CD4-positive, alpha-beta T cell (primary cell): ENCODE measurements at regions not wholly inside any gene's neighbourhood (a gene's known extent, or its start where the extent isn't known, plus 50 kb on each side); places are given as distances from the start of the nearest gene placed in this dataset.

Experiments
- ATAC-seq: fragments of 200-7000 bp; cut with Tn5 transposase; one replicate; pipeline ENCODE4 v1.10.0; 2022; ENCODE audit warnings: mild to moderate bottlenecking; ENCODE audit not compliant: poor library complexity
- CTCF ChIA-PET: fragments of 350-600 bp; sonication (Branson Sonifier 250); formaldehyde crosslinking; loops from one replicate; lab custom pipeline; 2021; ENCODE audit warnings: antibody characterized with exemption, inconsistent platforms; lab: Charles Lee
- POLR2A ChIA-PET: fragments of 350-600 bp; sonication (Branson Sonifier 250); formaldehyde crosslinking; loops from one replicate; lab custom pipeline; 2021; ENCODE audit warnings: antibody characterized with exemption, inconsistent platforms; lab: Charles Lee
- DNase-seq, 14 experiments: peaks; one replicate each; pipeline ENCODE4 v3.0.0-alpha.2; 2013 to 2020; ENCODE audit warnings: mixed read lengths in 2 of 14
- H3K27ac ChIP-seq, 2 donors: one replicate each; pipeline versions ENCODE4 v1.5.1 to v1.7.0; 2013; ENCODE audit warnings: low read length in 2 of 2, low read depth in 1 of 2, mild to moderate bottlenecking in 1 of 2
- H3K27me3 ChIP-seq, 2 experiments: 1 replicate in 1 of 2; 2 replicates in 1 of 2; pipeline versions ENCODE4 v1.6.1 to v1.7.0; 2013; ENCODE audit warnings: low read length in 2 of 2, control low read depth in 1 of 2, mild to moderate bottlenecking in 1 of 2, moderate library complexity in 1 of 2; ENCODE audit not compliant: insufficient read depth in 2 of 2, control insufficient read depth in 1 of 2
- H3K36me3 ChIP-seq: one replicate; pipeline ENCODE4 v1.6.1; 2013; ENCODE audit warnings: low read length, control low read depth; ENCODE audit not compliant: insufficient read depth
- H3K4me1 ChIP-seq: one replicate; pipeline ENCODE4 v1.6.1; 2013; ENCODE audit warnings: low read length, control low read depth; ENCODE audit not compliant: insufficient read depth
- H3K4me3 ChIP-seq: one replicate; pipeline ENCODE4 v1.5.1; 2013; ENCODE audit warnings: mild to moderate bottlenecking, low read length, moderate library complexity
- H3K9me3 ChIP-seq, 2 experiments: 1 replicate in 1 of 2; 2 replicates in 1 of 2; pipeline versions ENCODE4 v1.6.1 to v1.7.0; 2013; ENCODE audit warnings: low read length in 2 of 2, mild to moderate bottlenecking in 2 of 2, control low read depth in 1 of 2, moderate library complexity in 1 of 2; ENCODE audit not compliant: control insufficient read depth in 1 of 2, insufficient read depth in 1 of 2
- H3K27ac Mint-ChIP-seq: one replicate; pipeline ENCODE4 v1.8.0; 2020; ENCODE audit warnings: mixed read lengths
- H3K27me3 Mint-ChIP-seq: one replicate; pipeline ENCODE4 v1.8.0; 2021; ENCODE audit warnings: mixed read lengths
- H3K36me3 Mint-ChIP-seq: one replicate; pipeline ENCODE4 v1.8.0; 2021; ENCODE audit warnings: low read depth, mixed read lengths
- H3K4me1 Mint-ChIP-seq: one replicate; pipeline ENCODE4 v1.8.0; 2021; ENCODE audit warnings: low read depth, mixed read lengths
- H3K4me3 Mint-ChIP-seq: one replicate; pipeline ENCODE4 v1.8.0; 2020; ENCODE audit warnings: mild to moderate bottlenecking, mixed read lengths
- H3K9me3 Mint-ChIP-seq: one replicate; pipeline ENCODE4 v1.8.0; 2020; ENCODE audit warnings: mixed read lengths
- intact Hi-C, 2 experiments: fragments of 100-400 bp; cut with DNase I in 1 of 2; cut with micrococcal nuclease in 1 of 2; formaldehyde crosslinking; loops; one replicate each; pipeline versions ENCODE4 v1.15.1 to v1.9.0; 2023 to 2025; cut with DNase I, micrococcal nuclease
- TF ChIP-seq, protein P1 (sequence below): fragments of 200-600 bp; IDR thresholded peaks from one replicate; pipeline ENCODE4 v1.8.0; 2022; ENCODE audit warnings: antibody characterized with exemption, mild to moderate bottlenecking

DNA sequence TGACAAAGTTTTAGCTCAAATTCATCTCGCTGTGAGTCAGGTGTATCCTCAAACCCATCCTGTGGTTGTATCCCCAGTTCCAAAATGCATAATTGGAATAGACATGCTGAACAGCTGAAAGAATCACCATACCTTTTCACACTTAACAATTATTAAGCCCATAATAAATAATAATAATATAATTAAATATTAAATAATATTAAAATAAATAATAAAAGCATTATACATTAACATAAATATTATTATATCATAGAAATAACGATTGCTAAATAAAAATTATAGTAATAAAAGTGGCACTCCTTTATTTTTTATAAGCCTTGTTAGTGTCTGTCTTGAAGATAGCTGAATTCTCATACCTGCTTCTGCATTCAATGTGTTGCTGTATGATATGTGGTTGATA is 257.5 kb upstream of the B3GALT2 start:
- H3K4me3 ChIP-seq: no peak overlapping the region
- Mint-ChIP-seq H3K4me1 (peaks cover 14% of the 10 kb centered on the region), H3K36me3 (no peaks in the 10 kb centered on the region), H3K27ac (no peak overlapping the region), H3K27me3 (no peaks in the 10 kb centered on the region), H3K4me3 (no peak overlapping the region), H3K9me3 (no peaks in the 10 kb centered on the region)
- intact Hi-C loops: no loop called here
- no peak for DNase-seq
- TF ChIP-seq, protein P1, sequence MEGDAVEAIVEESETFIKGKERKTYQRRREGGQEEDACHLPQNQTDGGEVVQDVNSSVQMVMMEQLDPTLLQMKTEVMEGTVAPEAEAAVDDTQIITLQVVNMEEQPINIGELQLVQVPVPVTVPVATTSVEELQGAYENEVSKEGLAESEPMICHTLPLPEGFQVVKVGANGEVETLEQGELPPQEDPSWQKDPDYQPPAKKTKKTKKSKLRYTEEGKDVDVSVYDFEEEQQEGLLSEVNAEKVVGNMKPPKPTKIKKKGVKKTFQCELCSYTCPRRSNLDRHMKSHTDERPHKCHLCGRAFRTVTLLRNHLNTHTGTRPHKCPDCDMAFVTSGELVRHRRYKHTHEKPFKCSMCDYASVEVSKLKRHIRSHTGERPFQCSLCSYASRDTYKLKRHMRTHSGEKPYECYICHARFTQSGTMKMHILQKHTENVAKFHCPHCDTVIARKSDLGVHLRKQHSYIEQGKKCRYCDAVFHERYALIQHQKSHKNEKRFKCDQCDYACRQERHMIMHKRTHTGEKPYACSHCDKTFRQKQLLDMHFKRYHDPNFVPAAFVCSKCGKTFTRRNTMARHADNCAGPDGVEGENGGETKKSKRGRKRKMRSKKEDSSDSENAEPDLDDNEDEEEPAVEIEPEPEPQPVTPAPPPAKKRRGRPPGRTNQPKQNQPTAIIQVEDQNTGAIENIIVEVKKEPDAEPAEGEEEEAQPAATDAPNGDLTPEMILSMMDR: no peak
- H3K4me1 ChIP-seq: peaks cover 2% of the 10 kb centered on the region
- H3K36me3 ChIP-seq: no peaks in the 10 kb centered on the region
- no peaks in the 10 kb centered on the region for H3K9me3 ChIP-seq
- ChIA-PET CTCF (no interaction called here), POLR2A (interaction anchor here (1.0 kb wide), 1 partner anchor 19 kb away, joined by 3 read pairs; no protein-coding TSS in a partner anchor)
- H3K27ac ChIP-seq: no peak overlapping the region
- H3K27me3 ChIP-seq: no peaks in the 10 kb centered on the region
- ATAC-seq: no peak

DNA sequence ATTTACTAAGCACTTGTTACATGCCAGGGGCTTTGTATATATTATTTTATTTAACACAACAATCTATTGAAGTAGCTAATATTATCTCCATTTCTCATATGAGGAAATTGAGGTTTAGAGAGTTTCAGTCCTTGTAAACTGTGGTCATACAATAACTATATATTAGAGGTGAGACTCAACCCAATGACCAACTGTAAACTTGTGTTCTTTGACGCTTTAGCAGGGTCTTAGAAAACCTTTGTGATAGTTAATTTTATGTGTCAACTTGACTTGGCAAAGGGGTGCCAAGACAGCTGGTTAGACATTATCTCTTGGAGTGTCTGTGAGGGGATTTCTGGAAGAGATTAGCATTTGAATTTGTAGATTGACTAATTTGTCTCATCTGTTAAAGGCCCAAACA is 252.4 kb upstream of the B3GALT2 start:
- DNase-seq: no peak
- Histone ChIP-seq H3K27me3 (no peaks in the 10 kb centered on the region), H3K9me3 (peaks cover 0 to 11% of the 10 kb centered on the region in 2 experiments), H3K27ac (no peak overlapping the region), H3K4me3 (no peak overlapping the region), H3K36me3 (no peaks in the 10 kb centered on the region), H3K4me1 (peaks cover 12% of the 10 kb centered on the region)
- Mint-ChIP-seq H3K36me3 (peaks cover 11% of the 10 kb centered on the region), H3K4me3 (no peak overlapping the region), H3K27me3 (no peaks in the 10 kb centered on the region), H3K9me3 (peaks cover 5% of the 10 kb centered on the region), H3K27ac (no peak overlapping the region), H3K4me1 (peaks cover 24% of the 10 kb centered on the region)
- POLR2A ChIA-PET: interaction anchor here (1.1 kb wide), 1 partner anchor 40 kb away, joined by 3 read pairs; no protein-coding TSS in a partner anchor
- CTCF ChIA-PET: no interaction called here
- intact Hi-C loops: no loop called here
- TF ChIP-seq, protein P1: no peak
- ATAC-seq: no peak

DNA sequence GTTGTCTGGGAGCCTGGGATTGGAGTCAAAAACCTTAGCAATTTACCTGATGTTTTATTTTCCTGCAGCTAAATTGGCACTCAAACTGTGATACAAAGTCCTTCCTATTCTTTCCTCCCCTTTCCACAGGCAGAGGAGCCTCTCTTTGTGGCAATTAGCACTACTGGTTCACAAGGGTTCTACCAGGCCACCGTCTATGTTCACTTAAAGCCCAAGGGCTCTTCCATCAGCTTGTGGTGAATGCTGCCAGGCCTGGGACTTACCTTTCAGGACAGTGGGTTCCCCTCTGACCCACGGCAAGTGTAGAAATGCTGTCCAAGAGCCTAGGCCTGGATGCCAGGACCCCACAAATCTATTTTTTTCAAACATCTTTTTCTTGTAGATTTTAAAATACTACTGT is 251.9 kb upstream of the B3GALT2 start:
- H3K4me1 ChIP-seq: peaks cover 12% of the 10 kb centered on the region
- ChIA-PET CTCF (interaction anchor here (1.1 kb wide), 1 partner anchor 13 kb away, joined by 3 read pairs; no protein-coding TSS in a partner anchor), POLR2A (no interaction called here)
- H3K27ac ChIP-seq: no peak overlapping the region
- no peaks in the 10 kb centered on the region for H3K36me3 ChIP-seq
- H3K36me3 Mint-ChIP-seq: peaks cover 16% of the 10 kb centered on the region
- H3K27me3 ChIP-seq: no peaks in the 10 kb centered on the region
- H3K27ac Mint-ChIP-seq: no peak overlapping the region
- H3K4me3 ChIP-seq: no peak overlapping the region
- H3K9me3 ChIP-seq: peaks cover 0 to 16% of the 10 kb centered on the region in 2 experiments
- TF ChIP-seq, protein P1: no peak
- intact Hi-C loops: no loop called here
- peaks cover 24% of the 10 kb centered on the region for H3K4me1 Mint-ChIP-seq
- H3K4me3 Mint-ChIP-seq: no peak overlapping the region
- H3K27me3 Mint-ChIP-seq: no peaks in the 10 kb centered on the region
- DNase-seq (no peak), ATAC-seq (no peak)
- peaks cover 10% of the 10 kb centered on the region for H3K9me3 Mint-ChIP-seq
